ENCODE measurements at regions not wholly inside any gene's neighbourhood (a gene's known extent, or its start where the extent isn't known, plus 50 kb on each side); places are given as distances from the start of the nearest gene placed in this dataset.

DNA sequence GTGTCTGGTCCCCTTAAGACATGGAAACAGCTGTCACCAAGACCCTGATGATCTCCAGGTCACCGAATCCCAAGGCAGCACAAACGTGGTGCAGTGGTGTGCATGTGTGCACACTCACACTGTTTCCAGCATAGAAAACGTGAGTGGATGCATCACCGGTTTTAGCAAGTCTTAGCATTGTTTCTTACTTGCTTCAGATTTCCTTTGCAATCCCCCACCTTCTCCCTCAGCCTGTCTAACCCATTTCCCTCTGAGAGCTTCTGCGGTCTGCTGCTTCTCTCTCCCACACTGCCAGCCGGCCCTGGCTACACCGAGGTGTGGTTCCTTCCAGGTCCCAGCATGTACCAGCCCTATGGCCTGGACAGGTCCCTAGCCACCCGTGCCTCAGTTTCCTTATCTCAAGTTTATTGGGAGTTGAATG is 343.4 kb upstream of the HS6ST1 start:
- BruUV-seq (replicated peaks), result no TSS peak
- Histone ChIP-seq H3K9me3 (replicated peaks; ENCODE audit: control insufficient read depth, insufficient read depth, low read depth, low read length) (no peaks in the 10 kb centered on the region), H3K4me1 (replicated peaks in 1 of 2; ENCODE audit: control insufficient read depth in 2 of 2, insufficient read depth in 2 of 2, low read length in 2 of 2) (no peaks in the 10 kb centered on the region), H3K36me3 (ENCODE audit: control insufficient read depth, insufficient read depth, low read length) (no peaks in the 10 kb centered on the region), H3K27ac (ENCODE audit: extremely low read depth, low read depth, low read length) (no peak overlapping the region), H3K4me3 (no peak overlapping the region), H3K4me2 (ENCODE audit: insufficient read depth, low read length) (no peak overlapping the region), H3K9ac (ENCODE audit: insufficient read depth in 1 of 2, low read depth in 2 of 2, low read length in 2 of 2) (no peak overlapping the region), H3K79me2 (ENCODE audit: control insufficient read depth, insufficient read depth, low read length) (no peaks in the 10 kb centered on the region), H2AFZ (ENCODE audit: low read depth, low read length) (no peak overlapping the region), H3K9me1 (ENCODE audit: control insufficient read depth, insufficient read depth, low read length) (no peaks in the 10 kb centered on the region), H4K20me1 (replicated peaks; ENCODE audit: control insufficient read depth, insufficient read depth, low read length) (no peaks in the 10 kb centered on the region), H3K27me3 (ENCODE audit: control insufficient read depth in 2 of 2, insufficient read depth in 2 of 2, low read length in 2 of 2) (peaks cover 2 to 29% of the 10 kb centered on the region in 2 experiments; a peak in 3 of 5 replicates)
- in situ Hi-C loops (cut with MboI), result no loop called here
- ATAC-seq (no peak), DNase-seq (ENCODE audit: extremely low read depth in 1 of 4, low spot score in 3 of 4) (no peak), FAIRE-seq (no peak)
- POLR2A ChIA-PET, result no interaction called here
- WGBS (ENCODE audit: insufficient coverage, low coverage, missing lambda C conversion rate), result 0% methylated on average over 8 of the region's 8 CpGs
- CTCF ChIA-PET (ENCODE audit: low intra/inter-chr PET ratio), result no interaction called here
- TF ChIP-seq GMEB1 (CRISPR knock-in tag; IDR thresholded peaks at IDR 0.05), result no peak
- TF ChIP-seq SAP30 (IDR thresholded peaks at IDR 0.05; ENCODE audit: borderline replicate concordance, insufficient read depth, low read depth, low read length, poor library complexity, severe bottlenecking), result no peak
- TF ChIP-seq, protein P1, sequence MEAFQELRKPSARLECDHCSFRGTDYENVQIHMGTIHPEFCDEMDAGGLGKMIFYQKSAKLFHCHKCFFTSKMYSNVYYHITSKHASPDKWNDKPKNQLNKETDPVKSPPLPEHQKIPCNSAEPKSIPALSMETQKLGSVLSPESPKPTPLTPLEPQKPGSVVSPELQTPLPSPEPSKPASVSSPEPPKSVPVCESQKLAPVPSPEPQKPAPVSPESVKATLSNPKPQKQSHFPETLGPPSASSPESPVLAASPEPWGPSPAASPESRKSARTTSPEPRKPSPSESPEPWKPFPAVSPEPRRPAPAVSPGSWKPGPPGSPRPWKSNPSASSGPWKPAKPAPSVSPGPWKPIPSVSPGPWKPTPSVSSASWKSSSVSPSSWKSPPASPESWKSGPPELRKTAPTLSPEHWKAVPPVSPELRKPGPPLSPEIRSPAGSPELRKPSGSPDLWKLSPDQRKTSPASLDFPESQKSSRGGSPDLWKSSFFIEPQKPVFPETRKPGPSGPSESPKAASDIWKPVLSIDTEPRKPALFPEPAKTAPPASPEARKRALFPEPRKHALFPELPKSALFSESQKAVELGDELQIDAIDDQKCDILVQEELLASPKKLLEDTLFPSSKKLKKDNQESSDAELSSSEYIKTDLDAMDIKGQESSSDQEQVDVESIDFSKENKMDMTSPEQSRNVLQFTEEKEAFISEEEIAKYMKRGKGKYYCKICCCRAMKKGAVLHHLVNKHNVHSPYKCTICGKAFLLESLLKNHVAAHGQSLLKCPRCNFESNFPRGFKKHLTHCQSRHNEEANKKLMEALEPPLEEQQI (IDR thresholded peaks at IDR 0.05), result no peak
- TF ChIP-seq U2AF1 (optimal IDR thresholded peaks at IDR 0.05; ENCODE audit: low read depth, low read length), result no peak
- no peak for TF ChIP-seq MAZ (CRISPR knock-in tag; conservative IDR thresholded peaks at IDR 0.05 in 1 of 2, IDR thresholded peaks at IDR 0.05 in 1 of 2)
- no peak for TF ChIP-seq FOXP4 (CRISPR knock-in tag; IDR thresholded peaks at IDR 0.05; ENCODE audit: borderline replicate concordance)
- TF ChIP-seq USF2 (CRISPR knock-in tag; IDR thresholded peaks at IDR 0.05), result no peak
- TF ChIP-seq NCOA4 (IDR thresholded peaks at IDR 0.05; ENCODE audit: partially characterized antibody), result no peak
- TF ChIP-seq POLR2A (conservative IDR thresholded peaks at IDR 0.05), result no peak
- intact Hi-C loops (cut with micrococcal nuclease), result no loop called here
